ENCODE measurements at regions not wholly inside any gene's neighbourhood (a gene's known extent, or its start where the extent isn't known, plus 50 kb on each side); places are given as distances from the start of the nearest gene placed in this dataset.

- no peaks in the 10 kb centered on the region for H3K79me2 ChIP-seq (ENCODE audit: insufficient read depth, low read length)
- ChIA-PET POLR2A (no interaction called here), CTCF (ENCODE audit: low intra/inter-chr PET ratio, low total read pairs) (no interaction called here)
- FAIRE-seq = no peak
- no peak overlapping the region for H3K9ac ChIP-seq (ENCODE audit: insufficient read depth, low read depth, low read length)
- no peaks in the 10 kb centered on the region for H3K4me1 ChIP-seq (ENCODE audit: insufficient read depth, low read length)
- H3K27ac ChIP-seq (ENCODE audit: extremely low read length, insufficient read depth, low read length) = no peak overlapping the region
- no peaks in the 10 kb centered on the region for H3K9me3 ChIP-seq (ENCODE audit: low read length)
- no peaks in the 10 kb centered on the region for H4K20me1 ChIP-seq (ENCODE audit: insufficient read depth, low read length)
- no TSS peak for BruUV-seq (replicated peaks)
- in situ Hi-C loops (cut with HindIII; ENCODE audit: extremely low pct_ligation_motif_present, low pct_unique_long_range_greater_than_20kb) = no loop called here
- H3K27me3 ChIP-seq (ENCODE audit: control insufficient read depth in 1 of 2, insufficient read depth in 2 of 2, low read length in 2 of 2) = peaks cover 0 to 3% of the 10 kb centered on the region in 2 experiments; a peak in 1 of 5 replicates
- no peak overlapping the region for H3K4me3 ChIP-seq (replicated peaks in 1 of 3; ENCODE audit: insufficient read depth in 1 of 3, low read depth in 2 of 3, low read length in 3 of 3)
- no peak overlapping the region for H3K4me2 ChIP-seq (ENCODE audit: low read depth, low read length)
- H3K36me3 ChIP-seq (replicated peaks in 1 of 2; ENCODE audit: control insufficient read depth in 1 of 2, insufficient read depth in 2 of 2, low read length in 2 of 2) = no peaks in the 10 kb centered on the region
- intact Hi-C loops (cut with micrococcal nuclease; ENCODE audit: unreplicated experiment) = no loop called here
- 8% methylated on average over 8 of the region's 9 CpGs for WGBS (ENCODE audit: low lambda C conversion rate)
- H2AFZ ChIP-seq (ENCODE audit: low read length) = no peak overlapping the region
- DNase-seq (ENCODE audit: low spot score) = no peak
- TF ChIP-seq ZFP37 (CRISPR knock-in tag; IDR thresholded peaks at IDR 0.05; ENCODE audit: borderline replicate concordance) = no peak
- no peak for TF ChIP-seq ZNF292 (CRISPR knock-in tag; IDR thresholded peaks at IDR 0.05; ENCODE audit: borderline replicate concordance, low read depth)
- no peak for TF ChIP-seq ZNF335 (CRISPR knock-in tag; IDR thresholded peaks at IDR 0.05)
- TF ChIP-seq STAT6 (CRISPR knock-in tag; IDR thresholded peaks at IDR 0.05; ENCODE audit: borderline replicate concordance) = no peak
- no peak for TF ChIP-seq DZIP1 (CRISPR knock-in tag; IDR thresholded peaks at IDR 0.05)
- no peak for TF ChIP-seq MBD4 (IDR thresholded peaks at IDR 0.05; ENCODE audit: borderline replicate concordance, low read length)
- TF ChIP-seq ZNF20 (CRISPR knock-in tag; IDR thresholded peaks at IDR 0.05) = no peak
- TF ChIP-seq ZFYVE20 (CRISPR knock-in tag; IDR thresholded peaks at IDR 0.05; ENCODE audit: borderline replicate concordance, low read depth) = no peak
- TF ChIP-seq HMG20B (CRISPR knock-in tag; conservative IDR thresholded peaks at IDR 0.05) = no peak
- TF ChIP-seq NR1H2 (CRISPR knock-in tag; IDR thresholded peaks at IDR 0.05; ENCODE audit: borderline replicate concordance, low read depth) = no peak
- no peak for ATAC-seq
Observed at GRCh38 chr4:181701894-181702293, 541.3 kb upstream of the TENM3 start.

Data from HepG2 (cell line).